OCI-LY1 (cell line): ENCODE measurements at regions not wholly inside any gene's neighbourhood (a gene's known extent, or its start where the extent isn't known, plus 50 kb on each side); places are given as distances from the start of the nearest gene placed in this dataset.
A peak's percentile ranks its signal among the peaks of the same experiment; 100 is the strongest.

Experiments
- H2AFZ ChIP-seq: fragments of 200-600 bp; sonication (generic), shearing (Covaris generic); 2 replicates; pipeline ENCODE4 v1.6.0; 2014; ENCODE audit warnings: antibody characterized with exemption, mild to moderate bottlenecking, low read length
- H3F3A ChIP-seq: fragments of 200-600 bp; sonication (generic), shearing (Covaris generic); 2 replicates; pipeline ENCODE4 v1.6.0; 2014; ENCODE audit warnings: mild to moderate bottlenecking, antibody characterized with exemption, low read length, moderate library complexity; ENCODE audit not compliant: insufficient read depth
- H3K27ac ChIP-seq: fragments of 200-600 bp; sonication (generic); 2 replicates; pipeline ENCODE4 v1.5.1; 2014; ENCODE audit warnings: low read length, mixed run types, mild to moderate bottlenecking, low read depth; ENCODE audit not compliant: poor library complexity, severe bottlenecking
- H3K27me3 ChIP-seq: fragments of 200-600 bp; sonication (generic); 2 replicates; pipeline ENCODE4 v1.6.0; 2014; ENCODE audit warnings: antibody characterized with exemption, mild to moderate bottlenecking, low read length, moderate library complexity; ENCODE audit not compliant: insufficient read depth
- H3K36me3 ChIP-seq: fragments of 200-600 bp; sonication (generic); 2 replicates; pipeline ENCODE4 v1.6.1; 2014; ENCODE audit warnings: mild to moderate bottlenecking, antibody characterized with exemption, low read length, moderate library complexity, mixed read lengths; ENCODE audit not compliant: insufficient read depth
- H3K4me1 ChIP-seq: fragments of 200-600 bp; sonication (generic); 2 replicates; pipeline ENCODE4 v1.5.1; 2014; ENCODE audit warnings: mild to moderate bottlenecking, low read length, moderate library complexity; ENCODE audit not compliant: insufficient read depth, severe bottlenecking
- H3K4me2 ChIP-seq: fragments of 200-600 bp; sonication (generic), shearing (Covaris generic); 2 replicates; pipeline ENCODE4 v1.6.1; 2014; ENCODE audit warnings: low read length
- H3K4me3 ChIP-seq: fragments of 200-600 bp; sonication (generic); 2 replicates; pipeline ENCODE4 v1.5.1; 2014; ENCODE audit warnings: low read length, low read depth, mild to moderate bottlenecking, mixed read lengths; ENCODE audit not compliant: poor library complexity, severe bottlenecking
- H3K79me2 ChIP-seq: fragments of 200-600 bp; shearing (Covaris generic); 2 replicates; pipeline ENCODE4 v1.6.1; 2016; ENCODE audit warnings: mixed run types, low read length, mixed read lengths; ENCODE audit not compliant: insufficient read depth
- H3K9ac ChIP-seq: fragments of 200-600 bp; sonication (generic), shearing (Covaris generic); 2 replicates; pipeline ENCODE4 v1.6.1; 2014; ENCODE audit warnings: mild to moderate bottlenecking, low read length, mixed read lengths
- H3K9me2 ChIP-seq: fragments of 200-600 bp; sonication (generic), shearing (Covaris generic); 2 replicates; pipeline ENCODE4 v1.6.1; 2014; ENCODE audit warnings: low read depth, mild to moderate bottlenecking, low read length, mixed read lengths
- H3K9me3 ChIP-seq: fragments of 200-600 bp; shearing (Covaris generic); 2 replicates; pipeline ENCODE4 v1.6.1; 2014; ENCODE audit warnings: low read length, mixed read lengths
- H4K20me1 ChIP-seq: fragments of 200-600 bp; sonication (generic), shearing (Covaris generic); 2 replicates; pipeline ENCODE4 v1.6.0; 2016; ENCODE audit warnings: mild to moderate bottlenecking, low read length; ENCODE audit not compliant: insufficient read depth
- CTCF ChIP-seq: fragments of 200-600 bp; sonication (generic), shearing (Covaris generic); IDR thresholded peaks from 2 replicates; pipeline ENCODE4 v1.5.1; 2017; ENCODE audit warnings: mild to moderate bottlenecking, antibody characterized with exemption, low read length, moderate library complexity, mixed read lengths
- EZH2 ChIP-seq: fragments of 200-600 bp; sonication (generic), shearing (Covaris generic); IDR thresholded peaks from 2 replicates; pipeline ENCODE4 v1.8.0; 2017; ENCODE audit warnings: borderline replicate concordance, mixed run types, mild to moderate bottlenecking, antibody characterized with exemption, low read length, moderate library complexity, mixed read lengths

- no peaks in the 10 kb centered on the region for H3K9me3 ChIP-seq
- H4K20me1 ChIP-seq: no peaks in the 10 kb centered on the region
- no peaks in the 10 kb centered on the region for H3K27me3 ChIP-seq
- H3K9me2 ChIP-seq: no peaks in the 10 kb centered on the region
- H3K9ac ChIP-seq: no peak overlapping the region
- H3K79me2 ChIP-seq: no peaks in the 10 kb centered on the region
- no peak overlapping the region for H3K4me2 ChIP-seq
- no peak overlapping the region for H3K27ac ChIP-seq
- H3K4me1 ChIP-seq: no peaks in the 10 kb centered on the region
- H2AFZ ChIP-seq: no peak overlapping the region
- no peak overlapping the region for H3K4me3 ChIP-seq
- no peaks in the 10 kb centered on the region for H3K36me3 ChIP-seq
- H3F3A ChIP-seq: no peaks in the 10 kb centered on the region
- TF ChIP-seq EZH2 (no peak), CTCF (no peak)
Measured at GRCh38 chr7:42833411-42833810, 78.5 kb downstream of the C7orf25 start.

- no peaks in the 10 kb centered on the region for H3K36me3 ChIP-seq
- H3K4me3 ChIP-seq: no peak overlapping the region
- H3K9ac ChIP-seq: no peak overlapping the region
- H3K27me3 ChIP-seq: no peaks in the 10 kb centered on the region
- H2AFZ ChIP-seq: no peak overlapping the region
- H3K9me2 ChIP-seq: no peaks in the 10 kb centered on the region
- TF ChIP-seq CTCF (no peak), EZH2 (no peak)
- no peaks in the 10 kb centered on the region for H3K4me1 ChIP-seq
- no peak overlapping the region for H3K27ac ChIP-seq
- no peaks in the 10 kb centered on the region for H4K20me1 ChIP-seq
- H3K79me2 ChIP-seq: no peaks in the 10 kb centered on the region
- no peak overlapping the region for H3K4me2 ChIP-seq
- no peaks in the 10 kb centered on the region for H3F3A ChIP-seq
- no peaks in the 10 kb centered on the region for H3K9me3 ChIP-seq
Measured at GRCh38 chr7:42832667-42833066, 79.2 kb downstream of the C7orf25 start.

- Histone ChIP-seq H3F3A (no peaks in the 10 kb centered on the region), H3K79me2 (no peaks in the 10 kb centered on the region), H3K9me2 (no peaks in the 10 kb centered on the region), H3K36me3 (no peaks in the 10 kb centered on the region), H3K9ac (no peak overlapping the region), H3K4me2 (no peak overlapping the region), H3K4me3 (no peak overlapping the region), H3K27ac (no peak overlapping the region), H4K20me1 (no peaks in the 10 kb centered on the region), H2AFZ (no peak overlapping the region), H3K27me3 (no peaks in the 10 kb centered on the region), H3K9me3 (no peaks in the 10 kb centered on the region), H3K4me1 (no peaks in the 10 kb centered on the region)
- TF ChIP-seq CTCF (peak; percentile 41; the same call in 1 of the 2 replicates), EZH2 (no peak)
Measured at GRCh38 chr7:42831718-42832522, 80.0 kb downstream of the C7orf25 start.
